A549 (cell line): ENCODE measurements at regions not wholly inside any gene's neighbourhood (a gene's known extent, or its start where the extent isn't known, plus 50 kb on each side); places are given as distances from the start of the nearest gene placed in this dataset.
"Not testable (repeated sequence)": the region's sequence is repeated elsewhere in the genome, so short reads cannot be mapped to it uniquely, and the experiment has no call there.

Source experiments
- ATAC-seq, 2 experiments: fragments of 200-7000 bp in 1 of 2; fragments of >200 bp in 1 of 2; cut with Nextera tagmentation in 1 of 2; cut with Tn5 transposase in 1 of 2; 3 replicates each; pipeline versions ENCODE4 v1.8.0 to v1.9.1; 2018 to 2020; ENCODE audit warnings: mild to moderate bottlenecking in 1 of 2, moderate library complexity in 1 of 2
- CTCF ChIA-PET: fragments of 300-600 bp; sonication (Branson Sonifier 250); formaldehyde crosslinking; extraction: SDS; loops from one replicate; lab custom pipeline; 2021; ENCODE audit warnings: antibody characterized with exemption, inconsistent platforms; lab: Yijun Ruan, JAX
- POLR2A ChIA-PET: fragments of 350-600 bp; formaldehyde crosslinking; extraction: SDS; loops from one replicate; lab custom pipeline; 2021; ENCODE audit warnings: antibody characterized with exemption, inconsistent platforms; lab: Yijun Ruan, JAX
- DNase-seq, 2 experiments: peaks; one replicate each; pipeline versions ENCODE4 v3.0.0 to v3.0.0-alpha.2; 2011 to 2016; ENCODE audit warnings: low read depth in 1 of 2, low spot score in 1 of 2
- FAIRE-seq: peaks from 2 replicates; lab custom pipeline; 2011; peaks lifted over from hg19 to GRCh38; lab: Jason Lieb, UNC
- H3K27ac ChIP-seq, 2 experiments: fragments of >200 bp; sonication (Bioruptor Twin); formaldehyde crosslinking; 3 replicates each; pipeline ENCODE4 v1.5.1; 2016 to 2017
- H3K4me1 ChIP-seq: fragments of >200 bp; sonication (Bioruptor Twin); formaldehyde crosslinking; 3 replicates; pipeline ENCODE4 v1.6.1; 2016
- H3K4me2 ChIP-seq: fragments of >200 bp; sonication (Bioruptor Twin); formaldehyde crosslinking; 3 replicates; pipeline ENCODE4 v1.6.1; 2016
- H3K4me3 ChIP-seq: fragments of >200 bp; sonication (Bioruptor Twin); formaldehyde crosslinking; 3 replicates; pipeline ENCODE4 v1.5.1; 2016
- H3K9me3 ChIP-seq: fragments of >200 bp; sonication (Bioruptor Twin); formaldehyde crosslinking; 3 replicates; pipeline ENCODE4 v1.6.1; 2016
- CEBPB ChIP-seq, 2 experiments: fragments of >200 bp in 1 of 2; sonication (Bioruptor Twin) in 1 of 2; formaldehyde crosslinking in 1 of 2; IDR thresholded peaks; 2 replicates each; pipeline ENCODE4 v1.6.1; 2012 to 2016
- EP300 ChIP-seq, 2 experiments: fragments of >200 bp; sonication (Bioruptor Twin); formaldehyde crosslinking; IDR thresholded peaks; 2 replicates in 1 of 2; 3 replicates in 1 of 2; pipeline ENCODE4 v1.6.1; 2016 to 2017
- ESRRA ChIP-seq: fragments of 150-350 bp; IDR thresholded peaks from 2 replicates; pipeline ENCODE4 v1.6.1; 2014; ENCODE audit warnings: mild to moderate bottlenecking, low read length, borderline replicate concordance
- FOSB ChIP-seq: fragments of 250-450 bp; sonication (Bioruptor Pico); IDR thresholded peaks from 2 replicates; pipeline ENCODE4 v1.5.0; 2020; ENCODE audit warnings: mild to moderate bottlenecking, moderate library complexity
- FOSL2 ChIP-seq, 2 experiments: fragments of 450-650 bp in 1 of 2; fragments of >200 bp in 1 of 2; sonication (Bioruptor Twin) in 1 of 2; formaldehyde crosslinking; IDR thresholded peaks; 2 replicates each; pipeline versions ENCODE4 v1.5.0 to v1.6.1; 2016 to 2020; ENCODE audit warnings: mild to moderate bottlenecking in 1 of 2, moderate library complexity in 1 of 2
- GATA3 ChIP-seq: IDR thresholded peaks from 2 replicates; pipeline ENCODE4 v1.6.1; 2012; ENCODE audit warnings: borderline replicate concordance
- HOXB5 ChIP-seq: fragments of 250-450 bp; sonication (Bioruptor Pico); IDR thresholded peaks from 2 replicates; pipeline ENCODE4 v1.5.0; 2020; ENCODE audit warnings: mild to moderate bottlenecking, moderate library complexity
- JUNB ChIP-seq: fragments of >200 bp; sonication (Bioruptor Twin); formaldehyde crosslinking; IDR thresholded peaks from 2 replicates; pipeline ENCODE4 v1.6.1; 2016
- NFE2L2 ChIP-seq: fragments of 150-350 bp; conservative IDR thresholded peaks from 2 replicates; pipeline ENCODE4 v1.6.1; 2014; ENCODE audit warnings: low read length
- NR3C1 ChIP-seq: fragments of >200 bp; sonication (Bioruptor Twin); formaldehyde crosslinking; IDR thresholded peaks from 3 replicates; pipeline ENCODE4 v1.6.1; 2017
- PHF8 ChIP-seq: fragments of 200-600 bp; sonication (generic); IDR thresholded peaks from 2 replicates; pipeline ENCODE4 v1.6.1; 2016; ENCODE audit warnings: low read depth, mild to moderate bottlenecking, antibody characterized with exemption, moderate library complexity, borderline replicate concordance
- TP53 ChIP-seq: fragments of 250-450 bp; sonication (Bioruptor Pico); IDR thresholded peaks from 2 replicates; pipeline ENCODE4 v1.5.0; 2021; ENCODE audit warnings: mild to moderate bottlenecking, moderate library complexity
- ZC3H11A ChIP-seq: fragments of 450-650 bp; IDR thresholded peaks from 2 replicates; pipeline ENCODE4 v1.6.1; 2014; ENCODE audit warnings: antibody characterized with exemption, mild to moderate bottlenecking
- ZFP36 ChIP-seq: fragments of 450-650 bp; IDR thresholded peaks from 2 replicates; pipeline ENCODE4 v1.6.1; 2014; ENCODE audit warnings: borderline replicate concordance; ENCODE audit not compliant: partially characterized antibody
- ZNF302 ChIP-seq: fragments of 250-450 bp; sonication (Bioruptor Pico); IDR thresholded peaks from 2 replicates; pipeline ENCODE4 v1.9.0; 2021; ENCODE audit warnings: inconsistent platforms, mild to moderate bottlenecking, moderate library complexity
- ZSCAN20 ChIP-seq: fragments of 250-450 bp; sonication (Bioruptor Pico); IDR thresholded peaks from 2 replicates; pipeline ENCODE4 v1.8.0; 2022; ENCODE audit warnings: mild to moderate bottlenecking, moderate library complexity
- WGBS: methylation state at CpG from one replicate; pipeline ENCODE4 v1.1.6; 2017; ENCODE audit errors: missing lambda C conversion rate; 5-methylcytosine and 5-hydroxymethylcytosine counted together
- TF ChIP-seq, protein P1 (sequence below): IDR thresholded peaks from 2 replicates; pipeline ENCODE4 v1.6.1; 2012
- TF ChIP-seq, protein P2 (sequence below): fragments of >200 bp; sonication (Bioruptor Twin); formaldehyde crosslinking; IDR thresholded peaks from 3 replicates; pipeline ENCODE4 v1.5.1; 2016
- TF ChIP-seq, protein P3 (sequence below): fragments of 450-650 bp; IDR thresholded peaks from 2 replicates; pipeline ENCODE4 v1.6.1; 2014; ENCODE audit warnings: antibody characterized with exemption

- TF ChIP-seq EP300 (IDR thresholded peaks at IDR 0.05) = no peak
- TF ChIP-seq ESRRA = no peak
- no peak for TF ChIP-seq GATA3
- TF ChIP-seq FOSB (CRISPR knock-in tag) = no peak
- no peak for TF ChIP-seq NFE2L2
- no peak for TF ChIP-seq HOXB5 (CRISPR knock-in tag)
These were observed 831.8 kb downstream of the TAF11L14 start (continued) for GRCh38 chr5:18465833-18466681.

GRCh38 chr5:18466731-18467130 lies 832.5 kb downstream of the TAF11L14 start:
- ChIA-PET POLR2A (no interaction called here), CTCF (interaction anchor here (0.7 to 2.6 kb wide), 10 partner anchors 18 to 867 kb away, joined by 3 to 31 read pairs (median 3); no protein-coding TSS in a partner anchor)
- TF ChIP-seq CEBPB (IDR thresholded peaks at IDR 0.05) = no peak
- no peak for TF ChIP-seq ZFP36
- TF ChIP-seq TP53 (CRISPR knock-in tag) = no peak
- TF ChIP-seq, protein P1, sequence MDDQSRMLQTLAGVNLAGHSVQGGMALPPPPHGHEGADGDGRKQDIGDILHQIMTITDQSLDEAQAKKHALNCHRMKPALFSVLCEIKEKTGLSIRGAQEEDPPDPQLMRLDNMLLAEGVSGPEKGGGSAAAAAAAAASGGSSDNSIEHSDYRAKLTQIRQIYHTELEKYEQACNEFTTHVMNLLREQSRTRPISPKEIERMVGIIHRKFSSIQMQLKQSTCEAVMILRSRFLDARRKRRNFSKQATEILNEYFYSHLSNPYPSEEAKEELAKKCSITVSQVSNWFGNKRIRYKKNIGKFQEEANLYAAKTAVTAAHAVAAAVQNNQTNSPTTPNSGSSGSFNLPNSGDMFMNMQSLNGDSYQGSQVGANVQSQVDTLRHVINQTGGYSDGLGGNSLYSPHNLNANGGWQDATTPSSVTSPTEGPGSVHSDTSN = no peak
- TF ChIP-seq ZNF302 (CRISPR knock-in tag) = no peak
- no peak for TF ChIP-seq JUNB
- TF ChIP-seq, protein P2, sequence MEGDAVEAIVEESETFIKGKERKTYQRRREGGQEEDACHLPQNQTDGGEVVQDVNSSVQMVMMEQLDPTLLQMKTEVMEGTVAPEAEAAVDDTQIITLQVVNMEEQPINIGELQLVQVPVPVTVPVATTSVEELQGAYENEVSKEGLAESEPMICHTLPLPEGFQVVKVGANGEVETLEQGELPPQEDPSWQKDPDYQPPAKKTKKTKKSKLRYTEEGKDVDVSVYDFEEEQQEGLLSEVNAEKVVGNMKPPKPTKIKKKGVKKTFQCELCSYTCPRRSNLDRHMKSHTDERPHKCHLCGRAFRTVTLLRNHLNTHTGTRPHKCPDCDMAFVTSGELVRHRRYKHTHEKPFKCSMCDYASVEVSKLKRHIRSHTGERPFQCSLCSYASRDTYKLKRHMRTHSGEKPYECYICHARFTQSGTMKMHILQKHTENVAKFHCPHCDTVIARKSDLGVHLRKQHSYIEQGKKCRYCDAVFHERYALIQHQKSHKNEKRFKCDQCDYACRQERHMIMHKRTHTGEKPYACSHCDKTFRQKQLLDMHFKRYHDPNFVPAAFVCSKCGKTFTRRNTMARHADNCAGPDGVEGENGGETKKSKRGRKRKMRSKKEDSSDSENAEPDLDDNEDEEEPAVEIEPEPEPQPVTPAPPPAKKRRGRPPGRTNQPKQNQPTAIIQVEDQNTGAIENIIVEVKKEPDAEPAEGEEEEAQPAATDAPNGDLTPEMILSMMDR = no peak
- TF ChIP-seq PHF8 = no peak
- TF ChIP-seq FOSL2 (IDR thresholded peaks at IDR 0.05) = no peak
- no peak for TF ChIP-seq FOSL2 (CRISPR knock-in tag; IDR thresholded peaks at IDR 0.05)
- TF ChIP-seq ZC3H11A = no peak
- no peak for TF ChIP-seq NR3C1
- TF ChIP-seq, protein P3, sequence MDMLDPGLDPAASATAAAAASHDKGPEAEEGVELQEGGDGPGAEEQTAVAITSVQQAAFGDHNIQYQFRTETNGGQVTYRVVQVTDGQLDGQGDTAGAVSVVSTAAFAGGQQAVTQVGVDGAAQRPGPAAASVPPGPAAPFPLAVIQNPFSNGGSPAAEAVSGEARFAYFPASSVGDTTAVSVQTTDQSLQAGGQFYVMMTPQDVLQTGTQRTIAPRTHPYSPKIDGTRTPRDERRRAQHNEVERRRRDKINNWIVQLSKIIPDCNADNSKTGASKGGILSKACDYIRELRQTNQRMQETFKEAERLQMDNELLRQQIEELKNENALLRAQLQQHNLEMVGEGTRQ = no peak
- no peak for TF ChIP-seq ZSCAN20 (CRISPR knock-in tag)
- Histone ChIP-seq H3K4me2 (no peak overlapping the region), H3K27ac (no peak overlapping the region), H3K9me3 (no peaks in the 10 kb centered on the region), H3K4me1 (no peaks in the 10 kb centered on the region), H3K4me3 (no peak overlapping the region)
- 0% methylated on average over 1 of the region's 1 CpG for WGBS
- no peak for FAIRE-seq
- DNase-seq = no peak
- ATAC-seq = no peak

- H3K4me2 ChIP-seq, CTCF ChIA-PET, ATAC-seq, H3K9me3 ChIP-seq, FAIRE-seq, H3K4me3 ChIP-seq, DNase-seq, POLR2A ChIA-PET, H3K27ac ChIP-seq, H3K4me1 ChIP-seq: not testable (repeated sequence)
- WGBS = 59% methylated on average over 13 of the region's 15 CpGs
These were observed 837.5 kb downstream of the TAF11L14 start for GRCh38 chr5:18471791-18472190.
